Prostate gland (tissue), 2 donors: ENCODE measurements at regions not wholly inside any gene's neighbourhood (a gene's known extent, or its start where the extent isn't known, plus 50 kb on each side); places are given as distances from the start of the nearest gene placed in this dataset.

ENCODE experiments used
- CTCF ChIP-seq, 4 experiments: fragments of 200-600 bp in 2 of 4; fragments of 450-650 bp in 2 of 4; sonication (generic) in 2 of 4; IDR thresholded peaks; 1 replicate in 3 of 4; 2 replicates in 1 of 4; pipeline ENCODE4 v1.5.1; 2016 to 2019; ENCODE audit warnings: antibody characterized with exemption in 4 of 4, mild to moderate bottlenecking in 2 of 4, moderate library complexity in 2 of 4
- POLR2A ChIP-seq: fragments of 450-650 bp; IDR thresholded peaks from one replicate; pipeline ENCODE4 v1.6.1; 2016; ENCODE audit warnings: antibody characterized with exemption, mild to moderate bottlenecking
- POLR2AphosphoS5 ChIP-seq: sonication (generic); formaldehyde crosslinking; IDR thresholded peaks from one replicate; pipeline ENCODE4 v1.6.1; 2017; ENCODE audit warnings: antibody characterized with exemption

- TF ChIP-seq CTCF (IDR thresholded peaks at IDR 0.05) (no peak), POLR2AphosphoS5 (no peak), POLR2A (no peak)
Measured at GRCh38 chr15:39275066-39275465, 305.8 kb upstream of the THBS1 start.
